HG02981 (cell line): ENCODE measurements at regions not wholly inside any gene's neighbourhood (a gene's known extent, or its start where the extent isn't known, plus 50 kb on each side); places are given as distances from the start of the nearest gene placed in this dataset.

Experiments used
- ATAC-seq: cut with Tn5 transposase; IDR thresholded peaks from one replicate; pipeline ENCODE4 v1.9.1; 2021; ENCODE audit warnings: mild to moderate bottlenecking, moderate library complexity; ENCODE audit not compliant: unreplicated experiment

DNA sequence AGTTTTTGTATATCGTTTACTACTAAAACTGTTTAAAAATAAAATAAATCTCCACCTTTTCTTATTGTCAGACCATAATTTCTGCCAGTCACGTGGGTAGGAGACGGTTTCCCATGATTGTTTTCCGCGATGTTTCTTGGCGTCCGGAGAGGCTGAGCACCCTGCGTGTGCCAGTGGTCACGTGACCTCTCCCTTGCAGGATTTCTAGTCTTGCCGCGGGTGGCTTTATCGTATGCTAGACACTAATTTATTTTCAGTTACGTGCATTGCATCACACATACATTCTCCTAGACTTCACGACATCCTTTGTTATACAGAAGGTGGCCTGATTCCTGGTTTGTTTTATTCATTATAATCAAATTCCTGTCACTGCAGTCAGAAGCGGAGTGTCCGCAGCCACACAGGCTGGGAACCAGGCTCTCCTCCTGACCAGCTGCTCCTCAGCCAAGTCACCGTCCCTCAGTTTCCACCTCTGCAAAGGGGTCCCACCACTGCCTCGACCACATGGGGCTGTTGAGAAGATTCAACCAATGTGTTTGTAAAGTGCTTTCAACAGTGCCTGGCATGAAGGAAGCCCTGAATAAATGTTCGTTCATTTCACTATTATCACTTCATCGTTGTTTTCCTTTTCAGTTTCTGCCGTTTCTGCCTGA is 203.2 kb upstream of the PPP2R2D start:
- ATAC-seq, result no peak

DNA sequence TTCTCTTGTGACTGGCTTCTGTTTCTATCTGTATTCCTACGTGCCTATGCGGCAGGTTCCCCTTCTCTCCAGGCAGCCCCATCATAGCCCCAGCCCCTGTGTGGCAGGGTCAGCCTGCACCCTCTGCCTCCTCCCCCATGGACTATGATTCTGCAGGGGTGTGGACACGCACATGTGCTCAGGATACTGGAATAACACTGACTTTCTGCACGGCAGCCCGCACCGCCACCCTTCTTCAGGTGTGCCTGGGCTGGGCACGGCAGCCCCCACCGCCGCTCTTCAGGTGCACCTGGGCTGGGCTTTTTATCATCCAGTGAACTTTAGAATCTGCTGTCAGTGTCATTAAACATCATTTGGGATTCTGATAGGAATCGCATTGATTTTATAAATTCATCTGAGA is 202.6 kb upstream of the PPP2R2D start:
- ATAC-seq, result no peak

- ATAC-seq, result no peak
These were observed 201.8 kb upstream of the PPP2R2D start for GRCh38 chr10:131698986-131699385.

DNA sequence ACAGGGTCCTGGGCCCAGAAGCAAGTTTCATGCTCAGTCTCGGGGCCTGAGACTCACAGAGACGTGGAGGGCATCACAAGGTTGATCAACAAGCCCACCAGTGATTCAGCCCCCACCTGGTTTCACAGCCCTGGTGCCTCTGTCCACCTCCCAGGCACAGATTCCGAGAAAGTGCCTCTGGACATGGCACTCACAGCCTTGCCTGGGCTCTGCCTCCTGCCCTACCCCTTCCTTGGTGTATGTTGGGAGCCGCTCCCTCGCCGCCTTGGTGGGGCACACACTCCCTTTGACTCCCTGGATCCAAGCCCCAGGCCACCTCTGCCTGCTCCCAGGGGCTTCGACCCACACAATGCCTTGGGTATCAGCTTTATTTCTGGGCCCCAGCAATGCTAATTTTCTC is 200.8 kb upstream of the PPP2R2D start:
- ATAC-seq, result no peak

- ATAC-seq, result no peak
These were observed 200.3 kb upstream of the PPP2R2D start for GRCh38 chr10:131700506-131700905.

DNA sequence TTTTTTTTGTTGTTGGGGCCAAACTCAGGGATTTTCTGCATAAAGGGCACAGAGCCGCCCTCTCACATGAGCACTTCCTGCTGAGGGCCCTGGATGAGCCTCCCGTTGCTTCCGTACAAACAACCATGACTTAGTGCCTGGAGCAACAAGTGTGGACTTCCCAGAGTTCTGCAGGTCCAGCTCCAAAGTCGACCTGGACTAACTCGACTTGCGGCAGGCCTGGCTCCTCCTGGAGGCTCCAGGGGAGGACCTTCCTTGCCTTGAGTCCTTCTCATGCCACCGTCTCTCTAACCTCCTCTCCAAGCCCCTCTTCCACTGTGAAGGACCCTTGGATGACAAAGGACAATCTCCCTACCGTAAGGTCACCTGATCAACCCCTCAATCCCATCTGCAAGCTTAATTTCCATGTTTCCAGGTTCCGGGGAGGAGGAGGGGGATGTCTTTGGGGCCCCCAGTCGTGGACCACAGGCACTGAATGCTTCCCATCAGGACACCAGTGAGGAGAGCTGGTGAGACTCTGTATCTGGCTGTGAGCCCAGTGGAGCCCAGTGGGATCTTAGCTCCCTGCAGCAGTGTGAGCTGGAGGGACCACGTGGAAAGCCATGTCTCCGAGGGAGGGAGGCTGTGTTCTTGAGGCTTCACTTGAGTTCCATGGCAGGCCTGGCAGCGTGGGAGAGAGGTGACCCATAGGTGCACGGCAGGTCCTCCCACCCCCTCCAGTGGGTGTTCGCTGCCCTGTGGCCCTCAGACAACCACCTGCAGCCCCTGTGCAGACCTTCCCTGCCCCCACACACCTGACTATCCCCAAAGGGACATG is 199.5 kb upstream of the PPP2R2D start:
- ATAC-seq, result no peak

GRCh38 chr10:131702531-131703356 is 198.1 kb upstream of the PPP2R2D start:
- no peak for ATAC-seq

DNA sequence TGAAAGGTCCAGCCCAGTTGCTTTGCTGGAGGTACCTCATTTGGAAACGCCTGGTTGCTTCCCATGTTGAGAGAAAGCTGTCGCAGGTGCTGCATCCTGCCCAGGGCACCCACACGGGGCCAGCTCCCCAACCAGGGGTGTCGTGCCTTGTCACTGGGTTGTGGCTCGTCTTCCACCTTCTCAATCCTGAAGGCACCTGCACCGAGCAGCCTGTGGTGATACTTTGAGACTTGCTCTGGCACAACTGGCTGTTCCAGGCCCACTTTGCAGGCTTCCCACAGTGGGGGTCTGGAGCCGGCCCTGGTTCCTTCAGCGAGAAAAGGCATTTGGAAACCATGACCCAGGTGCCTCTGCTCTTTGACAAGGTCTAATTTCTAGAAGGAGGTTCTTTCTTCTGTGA is 197.3 kb upstream of the PPP2R2D start:
- no peak for ATAC-seq

- no peak for ATAC-seq
These were observed 196.9 kb upstream of the PPP2R2D start for GRCh38 chr10:131703941-131704340.

DNA sequence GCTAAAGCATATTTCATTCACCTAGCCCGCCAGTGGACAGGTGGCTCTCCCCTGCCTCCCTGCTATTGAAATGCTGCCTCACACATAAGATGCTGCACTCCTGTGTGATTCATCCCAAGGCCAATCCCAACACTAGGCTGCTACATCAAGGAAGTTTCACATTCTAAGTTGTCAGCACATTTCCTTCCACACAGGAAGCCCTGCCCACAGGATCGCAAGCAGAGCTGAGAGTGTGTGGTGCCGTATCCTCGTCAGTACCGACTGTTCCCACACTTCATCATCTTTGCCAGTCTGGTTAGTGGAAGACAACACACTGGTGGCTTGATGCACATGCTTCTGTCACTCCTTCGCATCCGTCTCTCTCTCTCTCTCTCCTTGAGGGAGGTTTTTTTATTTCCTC is 194.3 kb upstream of the PPP2R2D start:
- no peak for ATAC-seq

DNA sequence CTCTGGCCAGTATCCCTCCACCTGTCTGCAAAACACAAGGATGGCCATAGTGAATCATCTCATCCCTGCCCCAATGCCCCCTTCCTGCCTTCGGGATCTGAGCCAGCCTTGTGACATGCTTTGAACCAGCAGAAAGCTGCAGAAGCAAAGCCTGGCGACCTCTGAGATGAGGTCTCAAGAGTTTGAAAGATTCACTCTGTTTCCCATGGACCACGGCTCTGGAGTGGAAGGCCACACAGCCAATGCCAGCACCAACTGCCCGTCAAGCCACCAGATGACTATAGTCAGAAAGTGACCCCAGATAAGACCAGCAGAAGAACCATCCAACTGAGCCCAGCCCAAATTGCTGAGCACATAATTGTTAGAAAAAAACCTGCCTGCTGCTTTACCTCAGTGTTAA is 193.9 kb upstream of the PPP2R2D start:
- ATAC-seq, result no peak

DNA sequence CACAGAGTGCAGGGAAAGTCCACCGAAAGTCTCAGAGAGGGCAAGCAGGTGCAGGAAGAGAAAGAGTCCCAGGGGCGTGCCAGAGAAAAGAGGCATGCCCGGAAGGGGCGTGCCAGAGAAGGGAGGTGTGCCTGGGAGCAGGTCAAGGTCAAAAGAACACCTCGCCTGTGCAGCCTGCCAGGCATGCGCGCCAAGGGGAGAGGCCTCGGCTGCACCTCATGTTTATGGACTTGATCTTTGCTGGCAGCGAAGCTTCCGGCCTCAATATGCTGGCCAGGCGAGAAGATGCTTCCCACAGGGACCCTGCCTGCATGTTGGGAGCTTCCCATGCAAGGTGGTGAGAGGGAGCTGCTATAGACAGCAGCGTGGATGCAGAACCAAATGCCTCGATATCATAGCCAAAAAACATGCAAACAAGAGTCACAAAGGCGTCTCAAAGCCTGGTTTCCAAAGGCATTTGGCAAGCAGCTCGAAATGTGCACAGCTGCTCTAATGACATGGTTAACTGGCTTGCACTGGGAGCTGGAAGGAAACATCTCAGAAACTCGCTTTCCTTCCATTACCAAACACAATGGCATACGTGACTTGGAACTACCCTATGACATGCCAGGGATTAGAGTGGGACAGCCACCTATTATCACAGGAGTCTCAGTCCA is 192.5 kb upstream of the PPP2R2D start:
- ATAC-seq, result no peak

- ATAC-seq, result no peak
These were observed 190.5 kb upstream of the PPP2R2D start for GRCh38 chr10:131710142-131710861.

- no peak for ATAC-seq
These were observed 178.7 kb upstream of the PPP2R2D start for GRCh38 chr10:131722121-131722520.

DNA sequence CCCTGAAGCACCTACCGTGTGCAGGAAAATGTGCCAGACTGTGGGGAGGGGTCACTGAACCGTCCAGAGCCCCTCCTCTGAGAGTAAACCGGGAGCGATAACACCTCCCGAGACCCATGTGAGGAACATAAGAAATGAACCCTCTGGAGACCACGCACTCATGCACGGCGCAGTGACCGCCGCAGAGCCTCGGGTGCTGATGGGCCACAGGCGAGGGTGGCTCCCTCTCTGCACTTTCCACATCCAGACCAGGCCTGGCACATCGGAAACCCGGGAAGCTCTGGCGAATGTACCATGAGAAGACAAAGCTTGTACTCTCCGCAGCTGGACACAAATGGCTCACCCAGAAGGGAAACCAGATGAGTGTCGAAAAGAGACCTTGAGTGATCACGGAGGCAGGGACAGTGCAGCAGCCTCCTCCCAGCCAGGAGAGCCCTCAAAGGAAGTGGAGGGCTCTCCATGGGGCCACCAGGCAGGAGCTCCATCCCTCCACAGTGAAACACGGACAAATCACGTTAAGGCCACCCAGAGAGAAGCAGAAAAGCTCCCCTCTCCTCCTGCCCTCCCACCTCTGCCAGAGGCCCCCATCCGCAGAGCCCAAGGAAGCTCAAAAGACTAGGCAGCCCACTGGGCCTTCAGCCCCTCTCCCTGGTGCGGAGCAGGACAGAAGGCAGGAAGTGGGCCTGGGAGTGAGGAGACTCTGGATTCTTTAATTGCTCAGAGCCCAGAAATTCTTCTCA is 178.1 kb upstream of the PPP2R2D start:
- no peak for ATAC-seq

DNA sequence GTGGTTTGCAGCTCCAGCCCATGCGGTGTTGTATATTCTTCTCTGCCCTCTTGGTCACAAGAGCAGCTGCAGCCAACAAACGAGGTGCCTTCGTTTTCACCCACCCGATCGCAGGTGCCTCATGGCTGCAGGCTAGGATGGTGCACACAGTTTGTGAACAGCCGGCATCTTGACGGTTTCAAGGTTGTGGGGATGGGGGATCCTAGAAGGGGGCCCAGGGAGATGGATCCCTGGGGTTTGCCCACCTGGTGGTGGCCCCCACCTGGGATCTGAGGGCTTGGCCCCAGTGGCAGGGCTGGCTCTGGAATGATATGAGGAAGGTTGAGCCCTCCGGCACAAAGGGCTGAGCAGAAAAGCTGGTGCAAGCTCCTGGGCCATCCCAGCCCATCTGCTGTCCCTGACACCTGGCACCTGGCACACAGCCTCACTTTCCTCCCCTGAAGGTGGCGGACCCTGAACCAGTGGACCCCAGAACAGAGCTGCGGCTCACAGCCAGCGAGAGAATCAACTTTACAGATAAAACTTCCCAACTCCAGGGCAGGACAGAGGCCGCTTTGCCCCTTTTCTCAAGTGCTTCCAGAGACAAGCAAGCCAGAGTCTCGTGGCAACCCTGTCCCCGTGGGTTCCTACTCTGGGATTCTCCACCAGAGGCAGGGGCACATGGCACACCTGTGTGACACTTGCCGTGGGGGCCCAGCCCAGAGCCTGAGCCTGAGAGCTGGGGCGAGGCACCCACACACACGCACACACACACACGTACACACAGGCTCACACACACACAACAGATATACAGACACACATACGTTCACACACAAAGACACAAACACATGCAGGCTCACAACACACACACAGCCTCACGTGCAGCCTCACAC is 177.3 kb upstream of the PPP2R2D start:
- ATAC-seq, result no peak

DNA sequence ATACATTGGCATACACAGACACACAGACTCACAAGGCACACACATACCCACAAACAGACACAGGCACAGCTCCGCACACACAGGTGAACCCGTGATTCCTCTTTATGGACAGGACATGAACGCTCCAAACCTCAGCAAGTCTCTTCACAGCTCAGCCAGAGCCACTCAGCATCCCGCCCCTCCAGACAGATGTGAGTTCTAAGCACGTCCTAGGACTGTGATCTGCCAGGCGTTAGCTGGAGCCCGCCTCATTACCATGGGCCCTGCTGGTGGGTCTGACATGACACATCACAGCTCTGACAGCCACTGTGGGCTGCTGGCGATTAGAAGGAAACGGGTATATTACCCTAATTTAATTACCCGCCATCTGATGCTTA is 176.7 kb upstream of the PPP2R2D start:
- ATAC-seq, result no peak

DNA sequence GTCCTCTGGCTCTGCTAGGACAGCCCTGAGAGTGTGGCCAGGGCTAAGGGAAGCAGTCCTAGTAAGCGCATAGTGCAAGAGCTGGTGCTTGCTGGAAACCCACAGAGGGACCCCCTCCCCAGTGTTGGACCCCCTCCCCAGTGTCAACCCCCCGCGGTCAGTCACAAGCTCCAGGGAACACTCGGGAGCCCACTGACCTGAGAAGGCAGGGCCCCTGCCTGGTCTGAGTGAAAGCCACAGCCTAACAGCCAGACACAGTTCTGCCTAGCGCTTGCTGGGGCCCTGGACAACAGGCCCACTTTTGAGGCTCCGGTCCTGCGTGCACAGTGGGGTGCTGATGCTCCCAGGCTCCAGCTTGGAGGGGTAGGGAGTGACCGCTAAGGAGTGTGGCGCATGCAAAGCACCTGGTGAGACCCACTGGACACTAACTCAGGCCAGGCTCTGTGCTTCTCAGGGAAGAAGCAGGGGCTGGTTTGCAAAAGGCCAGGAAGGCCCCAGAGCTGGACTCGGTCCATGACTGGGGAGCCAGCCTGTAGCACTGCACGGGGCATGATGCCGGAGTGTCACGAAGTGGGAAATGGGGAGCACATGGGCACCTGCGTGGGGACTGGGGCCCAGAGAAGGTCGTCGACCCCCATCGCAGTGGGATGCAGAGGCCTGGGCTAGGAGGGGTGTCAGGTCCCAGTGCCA is 175.8 kb upstream of the PPP2R2D start:
- no peak for ATAC-seq
